SU-DHL-6 (cell line): ENCODE measurements at regions not wholly inside any gene's neighbourhood (a gene's known extent, or its start where the extent isn't known, plus 50 kb on each side); places are given as distances from the start of the nearest gene placed in this dataset.

Source experiments
- EZH2phosphoT487 ChIP-seq: fragments of 200-600 bp; sonication (generic), shearing (Covaris generic); conservative IDR thresholded peaks from 2 replicates; pipeline ENCODE4 v1.6.1; 2018; ENCODE audit warnings: mild to moderate bottlenecking, antibody characterized with exemption, low read length, moderate library complexity, mixed read lengths
- TF ChIP-seq, protein P1 (sequence below): fragments of 200-600 bp; sonication (generic); IDR thresholded peaks from one replicate; pipeline ENCODE4 v1.5.1; 2017; ENCODE audit warnings: antibody characterized with exemption, mild to moderate bottlenecking, low read length, moderate library complexity; ENCODE audit not compliant: insufficient read depth, poor library complexity, severe bottlenecking

DNA sequence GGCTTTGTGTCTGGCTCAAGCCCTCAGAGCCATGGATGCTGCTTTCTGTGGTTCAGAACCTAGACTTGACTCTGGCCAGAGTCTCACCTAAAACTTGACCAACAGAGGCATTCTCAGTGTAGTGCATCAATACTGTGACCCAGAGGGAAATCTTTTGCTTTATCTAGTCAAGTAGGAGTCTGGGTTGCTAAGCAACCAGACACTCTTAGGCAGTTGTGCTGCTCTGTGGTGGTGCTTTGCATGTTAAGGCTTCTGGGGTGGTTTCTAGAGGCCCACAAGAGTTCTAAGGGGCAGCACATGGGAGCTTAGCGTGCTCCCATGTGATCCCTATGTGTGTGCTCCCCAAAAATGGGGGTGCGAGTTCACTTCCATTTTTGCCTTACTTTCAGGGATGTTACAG, 224.6 kb upstream of the PLET1 start:
- TF ChIP-seq, protein P1, sequence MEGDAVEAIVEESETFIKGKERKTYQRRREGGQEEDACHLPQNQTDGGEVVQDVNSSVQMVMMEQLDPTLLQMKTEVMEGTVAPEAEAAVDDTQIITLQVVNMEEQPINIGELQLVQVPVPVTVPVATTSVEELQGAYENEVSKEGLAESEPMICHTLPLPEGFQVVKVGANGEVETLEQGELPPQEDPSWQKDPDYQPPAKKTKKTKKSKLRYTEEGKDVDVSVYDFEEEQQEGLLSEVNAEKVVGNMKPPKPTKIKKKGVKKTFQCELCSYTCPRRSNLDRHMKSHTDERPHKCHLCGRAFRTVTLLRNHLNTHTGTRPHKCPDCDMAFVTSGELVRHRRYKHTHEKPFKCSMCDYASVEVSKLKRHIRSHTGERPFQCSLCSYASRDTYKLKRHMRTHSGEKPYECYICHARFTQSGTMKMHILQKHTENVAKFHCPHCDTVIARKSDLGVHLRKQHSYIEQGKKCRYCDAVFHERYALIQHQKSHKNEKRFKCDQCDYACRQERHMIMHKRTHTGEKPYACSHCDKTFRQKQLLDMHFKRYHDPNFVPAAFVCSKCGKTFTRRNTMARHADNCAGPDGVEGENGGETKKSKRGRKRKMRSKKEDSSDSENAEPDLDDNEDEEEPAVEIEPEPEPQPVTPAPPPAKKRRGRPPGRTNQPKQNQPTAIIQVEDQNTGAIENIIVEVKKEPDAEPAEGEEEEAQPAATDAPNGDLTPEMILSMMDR, result no peak
- TF ChIP-seq EZH2phosphoT487, result no peak
